ENCODE measurements at regions not wholly inside any gene's neighbourhood (a gene's known extent, or its start where the extent isn't known, plus 50 kb on each side); places are given as distances from the start of the nearest gene placed in this dataset.
"Not testable (repeated sequence)": the region's sequence is repeated elsewhere in the genome, so short reads cannot be mapped to it uniquely, and the experiment has no call there.

- no peak for DNase-seq
Measured at GRCh38 chr12:85580562-85581168, 255.5 kb downstream of the RASSF9 start.

GRCh38 chr12:85587158-85587557, 249.1 kb downstream of the RASSF9 start:
- no peak for DNase-seq

- DNase-seq = no peak
Measured at GRCh38 chr12:85588221-85588620, 248.0 kb downstream of the RASSF9 start.

GRCh38 chr12:85600841-85601240, 235.4 kb downstream of the RASSF9 start:
- DNase-seq = no peak

GRCh38 chr12:85603556-85603955, 232.7 kb downstream of the RASSF9 start:
- DNase-seq = no peak

- no peak for DNase-seq
Measured at GRCh38 chr12:85606455-85606854, 229.8 kb downstream of the RASSF9 start.

- no peak for DNase-seq
Measured at GRCh38 chr12:85609778-85610177, 226.4 kb downstream of the RASSF9 start.

- no peak for DNase-seq
Measured at GRCh38 chr12:85610194-85610593, 226.0 kb downstream of the RASSF9 start.

- no peak for DNase-seq
Measured at GRCh38 chr12:85616201-85616600, 220.0 kb downstream of the RASSF9 start.

- DNase-seq = no peak
Measured at GRCh38 chr12:85617307-85618091, 218.7 kb downstream of the RASSF9 start.

- DNase-seq = no peak
Measured at GRCh38 chr12:85621041-85621440, 215.2 kb downstream of the RASSF9 start.

- no peak for DNase-seq
Measured at GRCh38 chr12:85623763-85624162, 212.4 kb downstream of the RASSF9 start.

- DNase-seq = no peak
Measured at GRCh38 chr12:85625467-85625866, 210.7 kb downstream of the RASSF9 start.

- no peak for DNase-seq
Measured at GRCh38 chr12:85626001-85626783, 210.0 kb downstream of the RASSF9 start.

- DNase-seq = no peak
Measured at GRCh38 chr12:85626784-85627171, 209.4 kb downstream of the RASSF9 start.

- DNase-seq = no peak
Measured at GRCh38 chr12:85627584-85627983, 208.6 kb downstream of the RASSF9 start.

- DNase-seq = not testable (repeated sequence)
Measured at GRCh38 chr12:85628562-85628961, 207.6 kb downstream of the RASSF9 start.

GRCh38 chr12:85630851-85631250, 205.4 kb downstream of the RASSF9 start:
- DNase-seq = no peak

- DNase-seq = no peak
Measured at GRCh38 chr12:85632390-85632789, 203.8 kb downstream of the RASSF9 start.

- no peak for DNase-seq
Measured at GRCh38 chr12:85633491-85633890, 202.7 kb downstream of the RASSF9 start.

GRCh38 chr12:85639834-85640233, 196.4 kb downstream of the RASSF9 start:
- DNase-seq = no peak

GRCh38 chr12:85641796-85642195, 194.4 kb downstream of the RASSF9 start:
- DNase-seq = no peak

GRCh38 chr12:85642288-85642687, 193.9 kb downstream of the RASSF9 start:
- DNase-seq = no peak

- DNase-seq = no peak
Measured at GRCh38 chr12:85642808-85643207, 193.4 kb downstream of the RASSF9 start.
